Vagina (tissue), 2 donors: ENCODE measurements at regions not wholly inside any gene's neighbourhood (a gene's known extent, or its start where the extent isn't known, plus 50 kb on each side); places are given as distances from the start of the nearest gene placed in this dataset.
"Not testable (repeated sequence)": the region's sequence is repeated elsewhere in the genome, so short reads cannot be mapped to it uniquely, and the experiment has no call there.

Source experiments
- DNase-seq, 2 donors: peaks; one replicate each; pipeline ENCODE4 v3.0.0-alpha.2; 2017; ENCODE audit errors: extremely low spot score in 2 of 2
- H3K27ac ChIP-seq: fragments of 200-600 bp; sonication (generic); one replicate; pipeline ENCODE4 v1.5.1; 2019
- H3K27me3 ChIP-seq: fragments of 200-600 bp; sonication (generic); one replicate; pipeline ENCODE4 v1.5.1; 2019
- H3K36me3 ChIP-seq, 2 donors: fragments of 200-600 bp; sonication (generic); one replicate each; pipeline ENCODE4 v1.5.1; 2017 to 2019
- H3K4me1 ChIP-seq: fragments of 200-600 bp; sonication (generic); one replicate; pipeline ENCODE4 v1.5.1; 2019
- H3K4me3 ChIP-seq, 2 donors: fragments of 200-600 bp; sonication (generic); 1 replicate in 1 of 2; 2 replicates in 1 of 2; pipeline ENCODE4 v1.5.1; 2016 to 2019
- H3K9me3 ChIP-seq: fragments of 200-600 bp; sonication (generic); one replicate; pipeline ENCODE4 v1.5.1; 2019
- POLR2A ChIP-seq, 2 donors: fragments of 450-650 bp; IDR thresholded peaks; one replicate each; pipeline ENCODE4 v1.6.1; 2017; ENCODE audit warnings: antibody characterized with exemption in 2 of 2, mild to moderate bottlenecking in 2 of 2, moderate library complexity in 2 of 2
- POLR2AphosphoS5 ChIP-seq, 2 donors: sonication (generic); formaldehyde crosslinking; IDR thresholded peaks; one replicate each; pipeline ENCODE4 v1.9.0; 2017; ENCODE audit warnings: antibody characterized with exemption in 2 of 2, mild to moderate bottlenecking in 2 of 2, low read depth in 1 of 2; ENCODE audit not compliant: insufficient read depth in 1 of 2
- intact Hi-C: fragments of 100-400 bp; cut with DNase I; formaldehyde crosslinking; loops from one replicate; pipeline ENCODE4 v1.15.1; 2023
- TF ChIP-seq, protein P1 (sequence below), 3 experiments: fragments of 450-650 bp in 2 of 3; fragments of 200-600 bp in 1 of 3; sonication (generic) in 1 of 3; IDR thresholded peaks; one replicate each; pipeline ENCODE4 v1.5.1; 2017 to 2019; ENCODE audit warnings: antibody characterized with exemption in 3 of 3, mild to moderate bottlenecking in 2 of 3, moderate library complexity in 2 of 3

DNA sequence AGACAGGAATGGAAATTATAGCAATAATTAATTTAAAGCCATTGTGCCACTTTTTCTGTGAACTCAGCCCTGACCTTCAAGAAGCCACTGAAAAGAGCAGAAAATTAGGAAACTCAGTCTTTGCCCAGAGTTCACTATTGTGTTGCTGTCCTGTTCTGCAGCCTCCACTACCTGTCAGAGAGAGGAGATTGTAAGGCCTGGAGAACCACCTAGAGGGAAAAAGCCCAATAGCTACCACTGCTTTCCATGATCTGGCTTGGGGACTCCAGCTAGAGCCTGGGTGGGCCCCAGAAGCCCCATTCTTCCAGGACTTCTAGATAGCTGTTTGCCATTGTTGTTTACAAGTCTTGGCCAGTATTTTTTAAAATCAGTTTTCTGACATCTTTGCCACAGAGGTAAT, 176.1 kb upstream of the KLF7 start:
- DNase-seq: no peak
- no peak overlapping the region for H3K27ac ChIP-seq

DNA sequence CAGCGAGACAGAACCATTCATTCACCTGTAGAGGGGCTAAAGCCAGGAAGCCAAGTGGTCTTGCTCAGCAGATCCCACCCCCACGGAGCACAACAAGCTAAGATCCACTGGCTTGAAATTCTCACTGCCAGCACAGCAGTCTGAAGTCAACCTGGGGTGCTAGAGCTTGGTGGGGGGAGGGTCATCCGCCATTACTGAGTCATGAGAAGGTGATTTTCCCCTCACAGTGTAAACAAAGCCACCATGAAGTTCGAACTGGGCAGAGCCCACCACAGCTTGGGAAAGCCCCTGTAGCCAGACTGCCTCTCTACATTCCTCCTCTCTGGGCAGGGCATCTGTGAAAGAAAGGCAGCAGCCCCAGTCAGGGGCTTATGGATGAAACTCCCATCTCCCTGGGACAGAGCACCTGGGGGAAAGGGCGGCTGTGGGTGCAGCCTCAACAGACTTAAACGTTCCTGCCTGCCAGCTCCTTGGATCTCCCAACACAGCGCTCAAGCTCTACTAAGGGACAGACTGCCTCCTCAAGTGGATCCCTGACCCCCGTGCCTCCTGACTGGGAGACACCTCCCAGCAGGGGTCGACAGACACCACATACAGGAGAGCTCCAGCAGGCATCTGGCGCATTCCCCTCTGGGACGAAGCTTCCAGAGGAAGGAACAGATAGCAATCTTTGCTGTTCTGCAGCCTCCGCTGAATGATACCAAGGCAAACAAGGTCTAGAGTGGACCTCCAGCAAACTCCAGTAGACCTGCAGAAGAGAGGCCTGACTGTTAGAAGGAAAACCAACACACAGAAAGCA, 179.0 kb upstream of the KLF7 start:
- H3K27me3 ChIP-seq, H3K9me3 ChIP-seq, H3K4me1 ChIP-seq, DNase-seq, H3K36me3 ChIP-seq, intact Hi-C loops, H3K4me3 ChIP-seq, H3K27ac ChIP-seq: not testable (repeated sequence)

More for the DNA sequence above, 176.1 kb upstream of the KLF7 start:
- no peak for TF ChIP-seq POLR2A (IDR thresholded peaks at IDR 0.05)
- intact Hi-C loops: no loop called here
- H3K4me3 ChIP-seq: no peak overlapping the region
- no peaks in the 10 kb centered on the region for H3K4me1 ChIP-seq
- no peaks in the 10 kb centered on the region for H3K9me3 ChIP-seq
- no peaks in the 10 kb centered on the region for H3K27me3 ChIP-seq
- no peaks in the 10 kb centered on the region for H3K36me3 ChIP-seq

DNA sequence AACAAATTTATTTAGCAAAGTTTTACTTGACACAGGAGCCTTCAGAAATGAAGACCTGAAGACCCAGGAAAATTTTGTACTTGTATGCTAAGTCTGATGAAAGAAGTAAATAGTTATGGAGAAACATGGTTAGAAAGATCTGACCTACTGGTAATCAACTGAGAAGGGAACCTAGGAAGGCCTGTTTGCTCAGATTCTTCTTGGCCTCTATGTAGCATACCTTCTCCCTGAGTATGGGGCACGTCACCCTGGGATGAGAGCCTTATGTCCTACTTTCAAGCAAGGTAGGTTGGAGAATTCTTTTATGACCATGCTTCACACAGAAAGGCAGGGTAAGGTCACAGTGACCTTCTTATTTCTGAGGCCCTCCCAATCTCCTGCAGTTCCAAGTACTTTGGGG, 178.6 kb upstream of the CREB1 start:
- no peak for TF ChIP-seq POLR2AphosphoS5 (IDR thresholded peaks at IDR 0.05; ENCODE audit: insufficient read depth in 1 of 2, low read depth in 1 of 2)
- TF ChIP-seq, protein P1, sequence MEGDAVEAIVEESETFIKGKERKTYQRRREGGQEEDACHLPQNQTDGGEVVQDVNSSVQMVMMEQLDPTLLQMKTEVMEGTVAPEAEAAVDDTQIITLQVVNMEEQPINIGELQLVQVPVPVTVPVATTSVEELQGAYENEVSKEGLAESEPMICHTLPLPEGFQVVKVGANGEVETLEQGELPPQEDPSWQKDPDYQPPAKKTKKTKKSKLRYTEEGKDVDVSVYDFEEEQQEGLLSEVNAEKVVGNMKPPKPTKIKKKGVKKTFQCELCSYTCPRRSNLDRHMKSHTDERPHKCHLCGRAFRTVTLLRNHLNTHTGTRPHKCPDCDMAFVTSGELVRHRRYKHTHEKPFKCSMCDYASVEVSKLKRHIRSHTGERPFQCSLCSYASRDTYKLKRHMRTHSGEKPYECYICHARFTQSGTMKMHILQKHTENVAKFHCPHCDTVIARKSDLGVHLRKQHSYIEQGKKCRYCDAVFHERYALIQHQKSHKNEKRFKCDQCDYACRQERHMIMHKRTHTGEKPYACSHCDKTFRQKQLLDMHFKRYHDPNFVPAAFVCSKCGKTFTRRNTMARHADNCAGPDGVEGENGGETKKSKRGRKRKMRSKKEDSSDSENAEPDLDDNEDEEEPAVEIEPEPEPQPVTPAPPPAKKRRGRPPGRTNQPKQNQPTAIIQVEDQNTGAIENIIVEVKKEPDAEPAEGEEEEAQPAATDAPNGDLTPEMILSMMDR (IDR thresholded peaks at IDR 0.05): no peak
- no peak for TF ChIP-seq POLR2A (IDR thresholded peaks at IDR 0.05)
- no peaks in the 10 kb centered on the region for H3K9me3 ChIP-seq
- no peak overlapping the region for H3K4me3 ChIP-seq
- DNase-seq: no peak
- peaks cover under 1% of the 10 kb centered on the region for H3K4me1 ChIP-seq
- intact Hi-C loops: loop anchor here (10.0 kb wide), 1 partner anchor 96 kb away; no protein-coding TSS in a partner anchor
- H3K27me3 ChIP-seq: no peaks in the 10 kb centered on the region
- no peak overlapping the region for H3K27ac ChIP-seq
- no peaks in the 10 kb centered on the region for H3K36me3 ChIP-seq

DNA sequence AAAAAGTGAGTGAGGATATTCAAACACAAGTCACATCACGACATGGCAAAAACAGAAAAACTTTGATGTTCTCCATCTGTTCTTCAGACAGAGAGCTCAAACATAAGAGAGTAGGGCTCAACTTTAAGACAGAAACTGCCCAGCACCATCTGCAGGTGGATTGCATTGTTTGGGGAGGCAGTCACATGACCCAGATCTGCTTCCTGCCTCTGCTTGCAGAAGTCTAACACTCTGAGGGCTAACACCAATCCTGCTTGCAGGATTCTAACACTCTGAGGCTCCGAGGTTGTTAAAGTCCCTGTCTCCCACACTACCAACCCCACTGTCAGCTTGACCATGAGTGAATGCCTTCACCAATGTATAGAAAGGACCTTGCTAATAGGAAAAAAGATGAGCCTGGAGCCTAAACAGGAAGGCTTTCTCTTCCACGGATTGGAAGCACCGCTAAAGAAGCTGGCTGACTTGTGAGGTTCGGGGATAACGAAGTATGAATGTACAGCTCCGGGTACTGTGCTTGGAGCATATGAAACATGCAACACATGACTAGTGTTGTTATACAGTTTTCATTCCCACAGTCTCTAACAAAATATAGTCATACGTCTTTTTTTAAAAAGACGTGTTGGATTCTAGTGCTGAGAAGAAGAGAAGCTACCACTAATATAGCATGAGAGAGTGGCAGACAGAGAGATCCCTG, 176.6 kb upstream of the CREB1 start:
- Histone ChIP-seq H3K4me1 (peaks cover 7% of the 10 kb centered on the region), H3K36me3 (no peaks in the 10 kb centered on the region), H3K9me3 (no peaks in the 10 kb centered on the region), H3K27ac (no peak overlapping the region), H3K4me3 (no peak overlapping the region), H3K27me3 (no peaks in the 10 kb centered on the region)
- no peak for TF ChIP-seq POLR2AphosphoS5 (IDR thresholded peaks at IDR 0.05; ENCODE audit: insufficient read depth in 1 of 2, low read depth in 1 of 2)
- TF ChIP-seq POLR2A (IDR thresholded peaks at IDR 0.05): no peak
- TF ChIP-seq, protein P1 (IDR thresholded peaks at IDR 0.05): no peak
- intact Hi-C loops: loop anchor here (10.0 kb wide), 1 partner anchor 98 kb away; no protein-coding TSS in a partner anchor
- DNase-seq: no peak

DNA sequence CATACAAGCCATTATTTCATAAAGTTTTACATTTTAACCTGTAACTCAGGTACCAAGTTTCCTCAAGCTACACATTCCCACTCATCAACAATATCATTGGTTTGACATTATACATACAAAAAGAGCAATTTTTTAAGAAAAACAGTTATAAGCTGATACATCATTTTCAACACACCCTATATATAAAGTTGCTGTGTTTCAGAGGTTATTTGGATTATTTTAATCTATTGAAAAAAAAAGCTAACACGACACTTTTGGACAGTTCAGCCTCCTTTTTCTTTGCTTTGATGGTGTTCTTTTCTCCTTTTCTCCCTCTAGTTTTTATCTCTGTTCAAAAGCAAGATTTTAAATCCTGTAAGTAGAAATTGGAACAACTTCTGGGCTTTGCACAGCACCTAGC, 175.9 kb upstream of the CREB1 start:
- TF ChIP-seq, protein P1 (IDR thresholded peaks at IDR 0.05): no peak
- TF ChIP-seq POLR2AphosphoS5 (IDR thresholded peaks at IDR 0.05; ENCODE audit: insufficient read depth in 1 of 2, low read depth in 1 of 2) (no peak), POLR2A (IDR thresholded peaks at IDR 0.05) (no peak)
- Histone ChIP-seq H3K9me3 (no peaks in the 10 kb centered on the region), H3K27me3 (no peaks in the 10 kb centered on the region), H3K27ac (no peak overlapping the region), H3K4me3 (no peak overlapping the region), H3K4me1 (peaks cover 7% of the 10 kb centered on the region), H3K36me3 (no peaks in the 10 kb centered on the region)
- intact Hi-C loops: loop anchor here (10.0 kb wide), 1 partner anchor 99 kb away; no protein-coding TSS in a partner anchor
- DNase-seq: no peak

DNA sequence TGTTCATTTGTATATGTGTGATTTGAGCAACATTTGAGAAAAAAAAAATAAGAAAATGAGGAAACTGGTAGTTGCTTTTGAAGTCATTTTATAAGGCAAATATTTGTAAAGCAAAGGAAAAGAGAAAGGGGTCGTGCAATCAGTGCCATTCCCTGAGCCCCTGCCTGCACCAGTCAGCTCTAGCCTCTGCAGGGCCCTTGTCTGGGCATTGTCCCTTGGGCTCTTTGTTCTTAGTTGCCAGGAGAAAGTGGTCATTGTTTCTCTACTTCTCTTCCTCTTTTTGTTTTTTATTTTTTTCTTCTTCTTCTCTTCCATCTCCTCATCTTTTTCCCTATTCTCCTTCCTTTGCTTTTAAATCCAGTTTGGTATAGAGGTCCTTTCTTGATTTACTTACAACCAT, 175.3 kb upstream of the CREB1 start:
- Histone ChIP-seq H3K4me1 (peaks cover 7% of the 10 kb centered on the region), H3K27me3 (no peaks in the 10 kb centered on the region), H3K4me3 (no peak overlapping the region), H3K27ac (no peak overlapping the region), H3K9me3 (no peaks in the 10 kb centered on the region), H3K36me3 (no peaks in the 10 kb centered on the region)
- TF ChIP-seq, protein P1 (IDR thresholded peaks at IDR 0.05): no peak
- TF ChIP-seq POLR2AphosphoS5 (IDR thresholded peaks at IDR 0.05; ENCODE audit: insufficient read depth in 1 of 2, low read depth in 1 of 2): no peak
- no peak for TF ChIP-seq POLR2A (IDR thresholded peaks at IDR 0.05)
- DNase-seq: no peak
- intact Hi-C loops: loop anchor here (10.0 kb wide), 1 partner anchor 100 kb away; no protein-coding TSS in a partner anchor
